IMR-90 (cell line): ENCODE measurements at regions not wholly inside any gene's neighbourhood (a gene's known extent, or its start where the extent isn't known, plus 50 kb on each side); places are given as distances from the start of the nearest gene placed in this dataset.

Source experiments
- BHLHE40 ChIP-seq: fragments of 150-350 bp; IDR thresholded peaks from 2 replicates; pipeline ENCODE4 v1.6.1; 2016; ENCODE audit warnings: mild to moderate bottlenecking, low read depth, low read length
- POLR2A ChIP-seq: IDR thresholded peaks from 2 replicates; pipeline ENCODE4 v1.6.1; 2012; ENCODE audit warnings: mild to moderate bottlenecking, low read depth, low read length

- TF ChIP-seq BHLHE40 (no peak), POLR2A (no peak)
Observed at GRCh38 chr5:167661605-167662004, 629.8 kb upstream of the WWC1 start.
